HG02798 (cell line): ENCODE measurements at regions not wholly inside any gene's neighbourhood (a gene's known extent, or its start where the extent isn't known, plus 50 kb on each side); places are given as distances from the start of the nearest gene placed in this dataset.
A peak's percentile ranks its signal among the peaks of the same experiment; 100 is the strongest.
"Not testable (repeated sequence)": the region's sequence is repeated elsewhere in the genome, so short reads cannot be mapped to it uniquely, and the experiment has no call there.

Source experiments
- ATAC-seq: cut with Tn5 transposase; IDR thresholded peaks from one replicate; pipeline ENCODE4 v1.9.1; 2021; ENCODE audit warnings: mild to moderate bottlenecking; ENCODE audit not compliant: unreplicated experiment, poor library complexity

- no peak for ATAC-seq
Observed at GRCh38 chr9:87781331-87781730, 55.4 kb downstream of the CTSL start.

DNA sequence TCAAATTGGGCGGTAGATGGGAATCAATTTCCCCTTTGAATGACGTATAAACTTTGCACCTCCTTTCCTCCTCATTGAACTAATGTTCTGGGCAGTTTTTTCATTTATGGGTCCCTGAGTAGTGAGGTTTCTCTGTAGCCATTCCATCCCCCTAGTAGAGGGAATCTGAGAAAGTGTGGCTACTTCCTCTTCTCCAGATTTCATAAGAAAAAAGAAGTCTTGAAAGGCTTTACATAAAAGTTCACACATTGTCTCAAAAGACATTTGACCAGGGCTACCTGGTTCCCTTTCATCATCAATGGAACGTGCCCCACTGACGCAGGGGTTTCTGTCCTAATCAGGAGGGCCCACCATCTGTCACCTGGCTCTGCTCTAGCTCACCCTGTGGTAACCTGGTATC lies 57.3 kb downstream of the CTSL start:
- no peak for ATAC-seq

- ATAC-seq = not testable (repeated sequence)
Observed at GRCh38 chr9:87785315-87785970, 59.5 kb downstream of the CTSL start.

DNA sequence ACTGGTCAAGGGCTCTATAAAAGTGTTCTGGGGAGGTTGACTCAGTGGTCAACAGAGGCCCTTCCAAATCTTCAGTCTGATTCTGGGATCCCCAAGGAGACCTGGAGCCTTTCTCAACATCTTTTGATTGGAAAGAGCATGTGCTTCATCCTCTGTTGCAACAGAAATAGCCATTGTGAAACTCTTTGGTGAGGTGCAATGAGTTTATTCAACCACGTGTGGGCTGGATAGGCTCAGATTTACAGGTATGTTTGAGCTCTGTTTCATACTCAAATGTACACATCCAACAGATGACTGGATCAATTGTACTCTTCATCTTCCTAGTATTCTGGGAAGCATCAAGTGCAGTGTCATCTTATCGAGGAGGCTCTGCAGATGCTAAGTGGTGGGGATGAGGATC lies 60.5 kb downstream of the CTSL start:
- no peak for ATAC-seq

DNA sequence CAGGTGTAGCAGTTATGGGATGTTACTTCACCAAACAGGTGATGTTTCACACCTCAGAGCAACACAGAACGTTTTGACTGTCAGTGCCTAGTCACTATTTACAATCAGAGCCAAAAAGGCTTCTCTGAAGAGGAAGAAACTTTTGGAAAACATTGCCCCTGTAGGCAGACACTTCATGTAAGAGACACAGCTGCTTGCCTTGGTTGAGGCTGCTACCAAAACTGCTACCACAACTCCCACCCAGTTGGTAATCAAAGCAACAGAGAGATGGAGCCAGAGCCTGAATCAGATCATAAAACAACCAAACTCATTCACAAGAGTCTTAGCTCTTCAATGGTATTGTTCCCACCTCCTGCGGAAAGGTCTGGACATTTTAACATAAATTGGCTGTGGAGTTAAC lies 61.0 kb downstream of the CTSL start:
- ATAC-seq = no peak

GRCh38 chr9:87787735-87788134 lies 61.8 kb downstream of the CTSL start:
- ATAC-seq = no peak

- ATAC-seq = peak; percentile 96
Observed at GRCh38 chr9:87792831-87793288, 66.9 kb downstream of the CTSL start.

DNA sequence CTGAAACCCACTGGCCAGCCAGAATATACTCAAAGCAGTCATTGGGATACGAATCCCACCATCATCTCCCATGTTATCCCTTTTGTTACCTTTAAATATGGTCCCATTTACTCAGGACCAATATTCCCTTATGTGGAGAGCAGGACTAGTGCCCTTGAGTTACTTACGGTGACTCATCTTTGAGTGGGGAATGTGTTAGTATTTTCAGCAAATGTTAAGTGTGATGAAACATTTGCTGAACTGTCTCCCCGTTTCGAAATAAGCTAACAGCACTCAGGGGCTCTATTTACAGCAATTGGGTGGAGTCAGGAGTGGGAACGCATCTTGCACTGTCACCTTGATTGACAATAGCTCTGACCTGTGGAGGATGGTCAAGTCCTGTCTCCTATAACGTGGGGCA lies 67.4 kb downstream of the CTSL start:
- no peak for ATAC-seq

- ATAC-seq = no peak
Observed at GRCh38 chr9:87795178-87795577, 69.3 kb downstream of the CTSL start.

- ATAC-seq = no peak
Observed at GRCh38 chr9:87796196-87796595, 70.3 kb downstream of the CTSL start.

DNA sequence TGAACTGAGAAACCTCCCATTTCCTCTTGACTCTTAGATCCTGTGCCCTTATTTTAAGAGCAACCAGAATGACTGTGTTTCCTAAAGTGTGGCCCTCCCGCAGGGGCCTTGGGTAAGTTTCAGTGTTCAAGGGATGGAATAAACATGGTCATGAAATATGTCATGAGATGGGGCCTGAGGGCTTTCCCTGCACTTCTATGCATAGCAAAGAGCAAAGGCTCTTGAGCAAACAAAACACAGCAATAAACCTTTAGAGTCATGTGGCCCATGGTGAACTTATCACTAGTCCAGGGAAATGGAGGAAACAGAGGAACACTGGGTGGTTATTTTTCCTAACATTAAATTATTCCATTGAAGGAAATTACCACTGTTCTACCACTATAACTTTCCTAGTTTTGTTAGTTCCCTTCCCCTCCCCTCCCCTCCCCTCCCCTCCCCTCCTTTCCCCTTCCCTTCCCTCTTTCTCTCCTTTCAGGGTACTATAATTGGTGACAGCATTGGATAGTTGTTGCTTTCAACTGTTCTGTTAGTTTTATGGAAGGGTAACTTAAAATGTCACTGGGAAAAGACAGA lies 72.4 kb downstream of the CTSL start:
- ATAC-seq = no peak

DNA sequence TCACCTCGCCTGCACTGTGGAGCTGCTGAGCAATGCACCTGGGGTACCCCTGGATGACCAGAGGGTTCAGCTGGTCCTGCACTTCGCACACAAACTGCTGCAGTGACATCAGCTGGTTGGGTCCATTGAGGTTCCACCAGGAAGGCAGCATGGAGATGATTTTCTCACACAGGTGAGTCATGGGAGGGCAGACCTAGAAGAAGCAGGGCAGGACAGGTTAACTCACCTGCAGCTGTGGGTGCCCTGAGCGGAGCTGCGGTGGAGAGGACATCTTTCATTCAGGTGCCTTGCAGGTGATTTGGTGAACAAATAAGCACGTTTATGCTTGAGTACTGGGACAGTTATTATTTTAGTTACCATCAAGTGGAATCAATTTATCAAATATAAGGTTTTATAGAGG lies 73.6 kb downstream of the CTSL start:
- no peak for ATAC-seq

DNA sequence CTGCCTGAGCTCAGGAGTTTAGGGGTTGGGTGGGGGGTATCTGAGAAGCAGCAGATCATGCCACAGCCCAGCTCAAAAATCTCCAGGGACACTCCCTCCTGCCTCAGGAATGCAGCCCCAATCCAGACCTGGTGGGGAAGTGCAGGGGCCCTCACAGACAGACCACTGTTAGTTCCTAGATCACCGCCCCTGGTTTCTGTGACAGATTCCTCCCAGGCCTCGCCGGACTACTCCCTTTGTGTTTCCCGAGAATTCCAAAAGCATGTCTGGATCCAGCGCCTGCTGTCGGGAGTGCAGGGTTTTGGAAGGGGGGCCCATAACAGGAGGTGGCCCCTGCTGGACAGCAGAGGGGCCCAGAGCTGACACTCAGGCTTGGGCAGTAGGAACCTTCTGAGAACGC lies 74.5 kb downstream of the CTSL start:
- no peak for ATAC-seq

DNA sequence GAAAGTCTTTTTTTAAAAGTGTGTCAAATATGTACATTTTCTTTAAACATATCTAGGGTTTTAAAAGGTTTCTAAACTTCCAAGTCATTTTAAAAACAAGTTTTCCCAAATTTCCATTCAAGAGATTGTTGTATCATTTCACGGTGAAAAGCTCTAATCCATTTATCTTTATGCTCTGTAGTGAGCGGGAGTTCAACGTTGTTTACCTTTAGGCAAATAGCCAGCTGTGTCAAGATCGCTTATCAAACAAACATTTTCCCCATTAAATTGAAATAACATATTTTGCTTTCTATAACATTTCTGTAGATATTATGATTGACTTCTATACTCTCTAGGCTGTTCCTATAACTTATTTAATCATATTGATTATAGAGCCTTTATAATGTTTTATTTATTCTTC lies 75.1 kb downstream of the CTSL start:
- no peak for ATAC-seq

GRCh38 chr9:87803166-87803565 lies 77.2 kb downstream of the CTSL start:
- no peak for ATAC-seq

GRCh38 chr9:87803623-87804345 lies 77.9 kb downstream of the CTSL start:
- ATAC-seq = no peak

DNA sequence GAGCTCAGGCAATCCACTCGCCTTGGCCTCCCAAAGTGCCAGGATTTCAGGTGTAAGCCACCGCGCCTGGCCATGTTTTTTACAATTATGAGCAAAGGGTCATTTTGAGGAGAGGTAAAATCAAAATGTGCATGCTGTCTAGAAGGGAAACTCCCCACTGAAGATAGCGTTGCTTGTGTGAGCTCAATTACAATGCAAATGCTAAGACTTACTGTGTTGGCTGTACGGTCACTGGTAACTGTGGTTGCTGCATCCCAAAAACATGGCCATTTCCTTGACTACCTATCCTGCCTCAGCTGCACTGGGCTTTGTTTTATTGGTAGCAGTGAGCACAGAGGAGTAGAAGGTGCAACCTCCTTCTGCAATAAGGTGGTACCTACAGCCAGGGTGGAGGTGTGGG lies 77.4 kb upstream of the SPATA31E1 start:
- ATAC-seq = no peak

DNA sequence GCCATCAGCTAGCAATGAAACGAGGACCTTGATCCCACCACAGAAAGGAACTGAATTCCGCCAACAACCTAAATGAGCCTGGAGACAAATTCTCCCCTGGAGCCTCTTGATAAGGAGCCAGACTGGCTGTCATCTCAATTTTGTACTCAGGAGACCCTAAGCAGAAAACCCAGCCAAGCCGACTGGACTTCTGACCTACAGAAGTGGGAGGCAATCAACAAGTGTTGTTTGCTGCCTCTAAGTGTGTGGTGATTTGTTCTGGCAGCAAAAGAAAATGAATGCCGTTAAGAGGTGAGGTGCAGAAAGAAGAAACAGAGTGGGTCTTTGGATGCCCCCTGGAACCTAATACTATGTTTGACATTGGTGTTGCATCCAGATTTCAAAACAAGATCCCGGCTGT lies 72.7 kb upstream of the SPATA31E1 start:
- no peak for ATAC-seq

DNA sequence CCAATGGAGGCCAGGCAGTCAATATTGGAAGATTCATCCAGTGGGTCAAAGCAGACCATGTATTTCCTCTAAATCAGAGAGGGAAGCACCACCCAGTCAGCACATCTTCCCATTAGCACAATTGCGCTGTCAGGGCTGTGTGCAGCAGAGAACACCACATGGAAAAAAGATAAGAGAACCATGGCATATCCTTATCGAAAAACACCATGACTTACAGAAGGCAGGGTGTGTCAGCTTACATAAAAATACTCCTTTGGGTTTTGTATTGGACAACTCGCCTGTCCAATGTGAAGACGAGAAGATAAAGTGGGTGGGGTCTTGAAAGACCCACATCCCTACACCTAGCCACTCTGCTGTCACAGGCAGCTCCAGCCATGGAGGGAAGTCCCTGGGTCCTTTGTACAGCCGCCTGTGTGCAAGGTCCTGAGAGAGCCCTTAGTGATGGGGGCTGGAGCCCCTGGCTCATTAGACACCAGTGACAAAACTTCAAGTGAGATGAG lies 71.9 kb upstream of the SPATA31E1 start:
- ATAC-seq = no peak

DNA sequence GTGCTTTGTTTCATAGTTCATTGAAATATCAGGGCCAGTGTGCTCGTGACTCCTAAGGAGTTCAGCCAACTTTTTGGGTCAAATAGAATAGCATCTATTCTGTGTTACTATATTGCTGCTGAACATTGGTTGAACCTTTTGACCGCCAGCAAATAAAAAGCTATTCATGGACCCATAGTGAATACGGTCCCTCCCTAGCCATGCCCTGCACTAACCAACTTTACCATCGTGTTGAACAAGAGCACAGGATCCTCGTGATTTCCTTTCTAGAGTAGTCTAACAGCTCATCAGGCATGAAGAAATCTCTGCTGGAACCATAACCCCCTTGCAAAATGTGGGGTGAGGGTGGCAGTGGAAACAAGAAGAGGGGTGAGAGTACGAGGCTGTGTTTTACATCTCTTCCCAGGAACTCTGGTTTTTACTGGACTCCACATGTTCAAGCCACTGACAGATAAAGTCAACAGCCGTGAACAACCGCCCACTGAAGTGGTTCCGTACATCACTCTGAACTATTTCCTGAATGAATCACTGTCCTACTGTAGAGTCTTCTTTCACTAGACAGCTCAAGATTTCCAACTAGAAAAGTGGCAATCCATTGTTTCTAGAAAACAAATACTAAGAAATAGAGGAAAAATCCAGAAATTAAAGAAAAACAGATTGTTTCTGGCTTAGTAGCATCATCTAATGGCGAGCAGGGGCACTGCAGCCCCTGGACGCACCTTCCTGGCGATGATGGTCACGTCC lies 70.1 kb upstream of the SPATA31E1 start:
- ATAC-seq = no peak

DNA sequence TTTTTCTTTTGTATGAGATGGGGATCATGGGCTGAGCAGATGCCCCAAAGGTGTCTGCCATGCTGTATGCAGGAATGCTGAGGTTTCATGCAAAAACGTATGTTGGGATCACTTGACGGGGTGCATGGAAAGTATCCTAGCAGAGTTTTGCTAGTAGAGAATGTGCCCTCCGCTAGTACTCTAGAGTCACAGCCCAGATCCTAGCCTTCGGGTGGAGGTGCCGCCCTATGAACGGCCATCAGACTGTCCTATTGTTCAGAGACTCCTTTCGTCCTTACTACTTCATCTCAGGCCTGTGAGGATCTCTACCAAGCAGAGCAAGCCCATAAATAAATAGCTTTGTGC lies 69.6 kb upstream of the SPATA31E1 start:
- no peak for ATAC-seq
